ENCODE measurements at regions not wholly inside any gene's neighbourhood (a gene's known extent, or its start where the extent isn't known, plus 50 kb on each side); places are given as distances from the start of the nearest gene placed in this dataset.

GRCh38 chr5:88938488-88938887, 55.5 kb upstream of the MEF2C start:
- ChIA-PET POLR2A (ENCODE audit: low non-redundant PET) (no interaction called here), CTCF (no interaction called here)
- no peak for DNase-seq (ENCODE audit: low spot score)

GRCh38 chr5:88937406-88937805, 54.4 kb upstream of the MEF2C start:
- DNase-seq (ENCODE audit: low spot score): no peak
- no peak for TF ChIP-seq CTCF (conservative IDR thresholded peaks at IDR 0.05; ENCODE audit: low read depth)
- CTCF ChIA-PET: no interaction called here
- POLR2A ChIA-PET (ENCODE audit: low non-redundant PET): no interaction called here
- H3K27ac ChIP-seq: no peak overlapping the region

More at GRCh38 chr5:88938488-88938887, 55.5 kb upstream of the MEF2C start:
- no peak overlapping the region for H3K27ac ChIP-seq
- no peak for TF ChIP-seq CTCF (conservative IDR thresholded peaks at IDR 0.05; ENCODE audit: low read depth)

GRCh38 chr5:88934439-88934838, 51.5 kb upstream of the MEF2C start:
- TF ChIP-seq CTCF (conservative IDR thresholded peaks at IDR 0.05; ENCODE audit: low read depth): no peak
- DNase-seq (ENCODE audit: low spot score): no peak
- CTCF ChIA-PET: interaction anchor here (0.9 kb wide), 1 partner anchor 20 kb away, joined by 3 read pairs; no protein-coding TSS in a partner anchor
- POLR2A ChIA-PET (ENCODE audit: low non-redundant PET): no interaction called here
- no peak overlapping the region for H3K27ac ChIP-seq
